Endothelial cell of hepatic sinusoid (primary cell): ENCODE measurements at regions not wholly inside any gene's neighbourhood (a gene's known extent, or its start where the extent isn't known, plus 50 kb on each side); places are given as distances from the start of the nearest gene placed in this dataset.

Experiments used
- in situ Hi-C: cut with HindIII; loops from 2 replicates; pipeline ENCODE4 v1.10.0; 2017; ENCODE audit warnings: low sequenced_read_pairs

GRCh38 chr16:5643855-5644531, 546.4 kb upstream of the EEF2KMT start:
- in situ Hi-C loops, result no loop called here

- in situ Hi-C loops, result no loop called here
Measured at GRCh38 chr16:5642436-5642835, 544.8 kb upstream of the EEF2KMT start.

- in situ Hi-C loops, result no loop called here
Measured at GRCh38 chr16:5642011-5642410, 544.4 kb upstream of the EEF2KMT start.

GRCh38 chr16:5640883-5641282, 543.3 kb upstream of the EEF2KMT start:
- in situ Hi-C loops, result no loop called here

- in situ Hi-C loops, result no loop called here
Measured at GRCh38 chr16:5639531-5639930, 541.9 kb upstream of the EEF2KMT start.

GRCh38 chr16:5635331-5635730, 537.7 kb upstream of the EEF2KMT start:
- in situ Hi-C loops, result no loop called here

DNA sequence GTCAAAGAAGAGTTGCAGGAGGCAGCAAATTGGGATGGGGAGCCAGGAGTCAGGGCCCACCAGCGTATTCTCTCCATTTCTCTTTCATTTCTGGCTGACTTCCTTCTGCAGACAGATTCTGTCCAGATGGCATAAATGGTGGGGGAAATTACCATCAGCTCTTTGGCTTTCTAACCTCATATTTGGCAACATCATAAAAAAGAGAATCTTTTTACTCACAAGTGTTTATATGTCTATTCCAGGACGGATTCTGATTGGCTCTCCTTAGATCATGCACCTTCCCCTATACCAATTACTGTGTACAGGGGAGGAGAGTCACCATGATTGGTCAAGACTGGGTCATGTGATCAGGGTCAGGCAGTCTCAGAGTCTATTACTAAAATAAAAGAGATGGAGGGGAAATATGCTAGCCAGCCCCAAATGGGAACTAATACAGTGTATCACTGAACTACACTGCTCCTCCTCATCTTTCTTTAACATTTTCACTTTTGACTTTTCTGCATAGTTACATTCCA, 537.1 kb upstream of the EEF2KMT start:
- in situ Hi-C loops, result no loop called here

DNA sequence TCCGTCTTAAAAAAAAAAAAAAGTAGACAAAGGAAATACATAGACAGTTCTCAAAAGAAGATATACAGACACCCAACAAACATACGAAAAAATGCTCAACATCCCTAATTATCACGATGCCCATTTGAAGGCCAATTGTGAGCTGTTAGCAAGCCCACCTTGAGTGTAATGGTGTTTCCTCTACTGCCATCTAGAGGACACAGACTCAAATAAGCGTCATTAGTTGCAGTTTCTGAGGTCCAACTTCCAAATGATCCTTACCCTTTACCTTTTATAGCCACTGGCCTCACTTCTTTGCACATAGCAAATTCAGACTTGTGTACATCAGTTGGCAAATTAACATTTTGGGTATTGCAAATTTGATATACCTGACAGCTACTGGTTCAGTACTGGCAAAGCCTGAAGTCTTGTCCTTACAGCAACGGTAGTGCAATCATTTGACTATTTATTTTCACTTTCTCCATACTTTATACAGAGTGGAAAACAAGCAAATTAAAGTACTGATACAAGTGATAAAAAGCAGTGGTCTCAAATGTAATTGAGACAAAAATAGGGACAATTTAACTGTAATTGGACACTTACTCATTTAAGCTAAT, 536.3 kb upstream of the EEF2KMT start:
- in situ Hi-C loops, result no loop called here

DNA sequence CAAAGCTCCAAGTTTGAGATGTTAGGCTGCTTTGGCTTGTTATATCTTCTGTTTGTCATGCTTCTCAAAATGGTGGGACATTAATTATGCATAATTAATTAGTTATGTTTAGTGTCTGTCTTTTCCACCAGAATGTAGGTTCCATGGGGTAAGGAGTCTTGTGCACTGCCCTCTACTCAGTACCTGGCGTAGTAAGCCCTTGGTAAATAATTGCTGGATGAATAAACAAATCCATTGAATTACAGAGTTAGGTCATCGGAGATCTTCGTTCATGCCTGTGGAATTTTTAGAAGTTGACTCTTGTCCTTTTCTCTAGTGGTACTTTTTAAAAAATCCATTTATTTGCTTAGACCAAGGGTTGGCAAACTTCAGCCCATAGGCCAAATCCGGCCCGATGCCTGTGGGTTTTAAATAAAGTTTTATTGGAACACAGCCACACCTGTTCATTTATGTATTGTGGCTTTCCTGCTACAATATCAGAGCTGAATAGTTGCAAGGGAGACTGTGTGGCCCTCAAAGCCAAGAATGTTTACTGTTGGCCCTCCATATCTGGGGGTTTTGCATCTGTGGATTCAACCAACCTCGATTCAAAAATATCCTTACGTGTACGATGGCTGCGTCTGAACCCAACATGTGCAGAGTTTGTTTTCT, 524.8 kb upstream of the EEF2KMT start:
- in situ Hi-C loops, result no loop called here

DNA sequence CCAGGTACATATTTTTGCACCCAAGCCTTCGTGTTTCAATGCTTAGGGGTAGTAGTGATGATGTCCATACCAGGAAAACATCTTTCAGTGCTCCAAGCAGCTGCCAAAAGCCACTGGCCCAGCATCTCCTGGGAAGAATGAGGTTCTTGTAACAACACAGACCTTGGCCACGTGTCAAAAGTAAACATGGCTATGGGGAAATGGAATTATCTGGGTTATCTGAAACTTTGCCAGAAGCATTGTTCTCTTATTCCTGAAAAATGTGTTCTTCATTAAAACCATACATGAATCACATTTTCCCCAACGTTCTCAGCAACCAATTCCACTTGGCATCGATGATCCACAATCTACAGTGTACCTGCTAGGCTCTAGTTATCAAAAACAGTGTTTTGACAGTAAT, 524.2 kb upstream of the EEF2KMT start:
- in situ Hi-C loops, result no loop called here

- in situ Hi-C loops, result no loop called here
Measured at GRCh38 chr16:5619304-5619703, 521.7 kb upstream of the EEF2KMT start.

- in situ Hi-C loops, result no loop called here
Measured at GRCh38 chr16:5616841-5617240, 519.2 kb upstream of the EEF2KMT start.

DNA sequence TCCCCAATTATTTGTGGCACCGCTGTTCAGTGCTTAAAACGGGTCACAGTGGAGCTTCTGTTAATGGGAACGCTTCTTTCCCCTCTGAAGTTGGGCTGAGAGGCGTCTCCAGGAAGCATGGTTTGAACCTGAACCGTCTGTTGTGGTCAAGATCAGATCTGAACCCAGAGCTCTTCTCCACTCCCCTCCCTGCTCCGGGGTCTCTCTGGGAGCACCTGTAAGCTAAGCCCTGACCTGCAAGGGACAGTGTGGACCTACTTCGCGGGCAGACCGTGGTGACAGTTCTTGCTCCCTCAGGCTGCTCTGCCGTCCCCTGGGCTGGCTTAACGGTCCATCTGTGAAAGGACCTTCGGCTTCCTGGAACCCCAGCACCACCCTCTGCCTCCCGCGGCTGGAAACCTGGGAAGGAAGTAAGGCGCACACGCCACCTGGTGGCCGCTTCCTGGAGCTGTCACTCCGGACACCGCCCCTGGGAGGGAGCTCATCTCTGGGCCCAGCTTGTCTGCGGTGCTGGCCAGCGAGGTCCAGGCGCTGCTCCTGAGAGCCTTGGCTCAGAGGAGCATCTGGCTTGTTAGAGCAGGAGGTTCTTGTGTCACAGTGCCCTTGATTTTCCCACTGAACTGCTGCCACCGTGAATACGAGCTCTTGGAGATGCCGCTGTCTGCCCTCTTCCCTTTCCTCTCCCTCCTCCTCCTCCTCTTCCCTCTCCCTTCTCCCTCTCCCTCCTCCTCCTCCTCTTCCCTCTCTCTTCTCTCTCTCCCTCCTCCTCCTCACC, 518.5 kb upstream of the EEF2KMT start:
- in situ Hi-C loops, result no loop called here

DNA sequence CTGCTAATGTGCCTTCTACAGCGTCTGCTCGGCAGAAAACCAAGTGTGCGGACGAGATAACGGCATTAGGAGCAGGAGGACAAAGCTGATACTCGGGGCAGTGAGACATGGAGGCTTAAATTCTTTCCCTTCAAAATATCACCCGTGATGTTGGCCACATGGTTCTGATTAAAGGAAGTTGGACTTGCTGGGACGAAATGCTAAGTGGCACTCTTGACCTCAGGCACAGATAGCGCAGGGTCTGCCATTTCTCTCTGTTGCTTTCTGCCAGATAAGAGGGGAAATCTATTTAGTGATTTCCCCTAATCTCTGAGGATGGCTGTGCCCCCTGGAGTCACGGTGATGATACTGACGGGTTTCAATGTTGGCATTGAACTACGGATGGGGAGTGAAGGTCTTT, 509.6 kb upstream of the EEF2KMT start:
- in situ Hi-C loops, result no loop called here

DNA sequence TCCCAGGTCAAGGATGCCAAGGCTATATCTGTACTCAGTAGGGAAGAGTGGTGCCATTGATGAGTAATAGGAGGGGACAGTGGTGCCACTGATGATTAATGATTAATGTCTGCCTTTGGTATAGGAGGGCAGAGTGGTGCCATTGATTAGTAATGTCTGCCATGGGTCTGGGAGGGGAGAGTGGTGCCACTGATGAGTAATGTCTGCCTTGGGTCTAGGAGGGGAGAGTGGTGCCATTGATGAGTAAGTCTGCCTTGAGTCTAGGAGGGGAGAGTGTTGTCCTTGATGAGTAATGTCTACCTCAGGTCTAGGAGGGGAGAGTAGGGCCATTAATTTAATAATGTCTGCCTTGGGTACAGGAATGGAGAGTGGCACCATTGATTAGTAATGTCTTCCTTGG, 507.8 kb upstream of the EEF2KMT start:
- in situ Hi-C loops, result no loop called here

- in situ Hi-C loops, result no loop called here
Measured at GRCh38 chr16:5604770-5605169, 507.2 kb upstream of the EEF2KMT start.

DNA sequence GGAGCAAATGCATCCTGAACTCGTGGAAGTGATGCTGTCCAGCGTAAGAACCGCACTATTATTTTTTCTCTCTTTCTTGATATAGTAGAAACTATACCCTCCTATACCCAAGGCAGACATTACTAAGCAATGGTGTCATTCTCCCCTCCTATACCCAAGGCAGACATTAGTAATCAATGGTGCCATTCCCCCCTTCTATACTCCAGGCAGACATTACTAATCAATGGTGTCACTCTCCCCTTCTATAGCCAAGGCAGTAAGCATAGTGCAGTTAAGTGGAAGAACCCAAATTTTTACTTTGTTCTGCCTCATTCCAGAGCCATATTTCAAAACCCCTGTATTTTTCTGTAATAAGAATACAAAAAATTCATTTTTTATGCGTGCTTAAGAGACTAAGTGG, 506.2 kb upstream of the EEF2KMT start:
- in situ Hi-C loops, result no loop called here

- in situ Hi-C loops, result no loop called here
Measured at GRCh38 chr16:5601957-5602356, 504.4 kb upstream of the EEF2KMT start.

GRCh38 chr16:5598793-5599192, 501.2 kb upstream of the EEF2KMT start:
- in situ Hi-C loops, result no loop called here

DNA sequence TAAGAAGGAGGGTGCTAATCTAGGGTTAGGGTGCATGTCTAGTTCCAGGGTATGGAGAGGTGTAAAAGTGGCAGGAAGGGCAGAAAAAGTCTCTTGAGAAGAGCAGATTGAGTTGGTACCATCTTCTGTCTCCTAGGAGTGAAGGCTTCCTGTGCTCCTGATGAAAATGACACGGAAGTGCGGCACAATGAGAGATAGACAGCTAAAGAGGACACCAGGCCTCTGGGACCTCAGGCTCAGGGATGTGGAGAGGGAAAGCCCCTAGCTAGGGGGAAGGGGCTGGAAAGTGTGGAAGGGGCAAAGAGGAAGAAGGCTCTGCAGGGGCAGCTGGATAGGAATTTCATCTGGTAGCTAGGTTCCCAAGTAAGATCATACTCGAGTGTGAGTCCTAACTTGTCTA, 498.3 kb upstream of the EEF2KMT start:
- in situ Hi-C loops, result no loop called here

- in situ Hi-C loops, result no loop called here
Measured at GRCh38 chr16:5590416-5590815, 492.8 kb upstream of the EEF2KMT start.
